ENCODE measurements at regions not wholly inside any gene's neighbourhood (a gene's known extent, or its start where the extent isn't known, plus 50 kb on each side); places are given as distances from the start of the nearest gene placed in this dataset.
"Not testable (repeated sequence)": the region's sequence is repeated elsewhere in the genome, so short reads cannot be mapped to it uniquely, and the experiment has no call there.

DNA sequence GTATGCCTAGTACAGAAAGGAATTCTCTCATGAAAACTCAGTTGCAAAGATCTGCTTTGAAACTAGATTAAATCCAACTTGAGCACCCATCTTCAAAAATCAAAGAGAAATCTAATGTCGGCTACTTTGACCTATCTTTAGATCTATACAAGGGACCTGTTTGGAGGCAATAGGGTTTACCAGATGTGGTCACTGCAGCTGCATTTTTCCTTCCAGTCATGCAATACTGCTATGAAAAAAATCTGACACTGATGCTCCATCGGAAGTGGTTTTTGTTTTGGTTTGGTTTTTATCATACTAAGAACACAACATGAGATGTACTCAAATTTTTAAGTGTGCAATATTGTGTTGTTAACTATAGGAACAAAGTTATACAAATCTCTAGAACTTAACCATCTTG is 169.5 kb downstream of the BCHE start:
- H3K79me2 ChIP-seq (ENCODE audit: low read length) = no peaks in the 10 kb centered on the region
- H3K9me3 ChIP-seq (ENCODE audit: low read length) = no peaks in the 10 kb centered on the region
- no peaks in the 10 kb centered on the region for H3K9me2 ChIP-seq (replicated peaks; ENCODE audit: low read length)
- H3K27me3 ChIP-seq (ENCODE audit: low read length) = no peaks in the 10 kb centered on the region
- CTCF ChIA-PET = no interaction called here
- no peak for ATAC-seq
- TF ChIP-seq EZH2phosphoT487 (IDR thresholded peaks at IDR 0.05; ENCODE audit: borderline replicate concordance, low read length) = no peak
- TF ChIP-seq EZH2 (IDR thresholded peaks at IDR 0.05; ENCODE audit: low read length, unreplicated experiment) = no peak
- no peak for TF ChIP-seq CTCF (conservative IDR thresholded peaks at IDR 0.05; ENCODE audit: low read depth, low read length)
- H4K20me1 ChIP-seq (ENCODE audit: low read length) = no peaks in the 10 kb centered on the region
- H3F3A ChIP-seq (ENCODE audit: low read length, unreplicated experiment) = no peaks in the 10 kb centered on the region
- no peak overlapping the region for H3K4me3 ChIP-seq (ENCODE audit: low read length)
- no peak overlapping the region for H2AFZ ChIP-seq (ENCODE audit: low read length)
- H3K4me1 ChIP-seq (ENCODE audit: insufficient read depth, low read length) = no peaks in the 10 kb centered on the region; the same call in 1 of the 2 replicates
- no peak for DNase-seq
- no peak overlapping the region for H3K27ac ChIP-seq (ENCODE audit: low read length)
- H3K9ac ChIP-seq (ENCODE audit: low read length) = no peak overlapping the region
- no peak overlapping the region for H3K4me2 ChIP-seq (ENCODE audit: low read length)
- intact Hi-C loops (cut with micrococcal nuclease) = no loop called here
- no TSS peak for BruUV-seq (replicated peaks)
- POLR2A ChIA-PET (ENCODE audit: unreplicated experiment) = no interaction called here
- no peaks in the 10 kb centered on the region for H3K36me3 ChIP-seq (ENCODE audit: low read depth, low read length)

DNA sequence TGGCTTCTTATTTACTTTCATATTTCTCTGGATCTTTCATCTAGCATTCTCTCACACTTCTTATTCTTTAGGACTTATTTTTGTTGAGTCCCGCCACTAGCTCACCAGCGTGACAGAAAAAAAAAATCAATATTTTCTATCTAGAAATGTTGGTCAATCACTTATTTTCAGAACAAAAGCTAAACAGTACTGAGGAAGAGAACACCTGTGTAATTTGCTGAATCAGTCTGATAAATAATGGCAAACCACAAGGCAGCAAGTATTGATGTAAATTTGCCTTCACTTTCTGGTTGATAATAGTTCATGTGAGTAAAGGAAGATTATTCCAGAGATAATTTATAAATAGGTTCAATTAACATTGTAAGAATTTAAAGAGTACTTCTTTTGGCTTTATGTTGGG is 179.2 kb downstream of the BCHE start:
- Histone ChIP-seq H3K9me2 (replicated peaks; ENCODE audit: low read length) (no peaks in the 10 kb centered on the region), H2AFZ (ENCODE audit: low read length) (no peak overlapping the region), H3K79me2 (ENCODE audit: low read length) (no peaks in the 10 kb centered on the region), H3K36me3 (ENCODE audit: low read depth, low read length) (no peaks in the 10 kb centered on the region), H3F3A (ENCODE audit: low read length, unreplicated experiment) (no peaks in the 10 kb centered on the region), H3K27me3 (ENCODE audit: low read length) (no peaks in the 10 kb centered on the region), H3K4me2 (ENCODE audit: low read length) (no peak overlapping the region), H3K4me3 (ENCODE audit: low read length) (no peak overlapping the region), H3K4me1 (ENCODE audit: insufficient read depth, low read length) (no peaks in the 10 kb centered on the region), H4K20me1 (ENCODE audit: low read length) (no peaks in the 10 kb centered on the region), H3K9me3 (ENCODE audit: low read length) (no peaks in the 10 kb centered on the region), H3K9ac (ENCODE audit: low read length) (no peak overlapping the region), H3K27ac (ENCODE audit: low read length) (no peak overlapping the region)
- no peak for TF ChIP-seq EZH2phosphoT487 (IDR thresholded peaks at IDR 0.05; ENCODE audit: borderline replicate concordance, low read length)
- TF ChIP-seq EZH2 (IDR thresholded peaks at IDR 0.05; ENCODE audit: low read length, unreplicated experiment) = no peak
- TF ChIP-seq CTCF (conservative IDR thresholded peaks at IDR 0.05; ENCODE audit: low read depth, low read length) = no peak
- DNase-seq = no peak
- POLR2A ChIA-PET (ENCODE audit: unreplicated experiment) = no interaction called here
- intact Hi-C loops (cut with micrococcal nuclease) = no loop called here
- CTCF ChIA-PET = no interaction called here
- no TSS peak for BruUV-seq (replicated peaks)
- ATAC-seq = no peak

DNA sequence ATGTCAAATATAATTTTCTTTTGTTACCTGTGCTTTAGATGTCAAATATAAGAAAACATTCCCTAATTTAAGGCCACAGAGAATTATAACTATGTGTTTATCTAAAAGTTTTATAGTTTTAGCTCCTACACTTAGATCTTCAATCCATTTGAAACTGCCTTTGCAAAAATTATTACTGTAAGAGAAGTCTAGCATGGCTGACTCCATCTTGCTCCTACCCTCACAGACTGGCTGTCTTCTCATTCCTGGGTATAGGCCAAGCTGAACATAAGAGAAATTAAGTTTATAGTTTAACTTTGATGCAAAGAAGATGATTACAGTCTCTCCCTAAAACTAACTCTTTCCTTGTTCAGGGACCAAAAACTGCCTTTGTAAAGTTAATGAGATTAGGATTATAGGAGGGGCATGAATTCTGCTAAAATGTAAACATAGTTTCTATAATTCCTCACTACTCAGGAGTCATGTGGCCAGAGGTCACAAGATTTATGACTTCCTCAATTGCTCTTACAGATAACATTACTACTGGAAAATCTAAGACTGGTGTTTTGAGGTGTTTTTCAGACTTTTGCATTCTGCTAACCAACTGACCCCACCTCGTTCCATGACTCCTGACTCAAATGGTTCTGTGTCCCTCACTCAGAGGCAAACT is 184.0 kb downstream of the BCHE start:
- no peaks in the 10 kb centered on the region for H3K9me2 ChIP-seq (replicated peaks; ENCODE audit: low read length)
- H3K4me3 ChIP-seq (ENCODE audit: low read length) = no peak overlapping the region
- no peak for ATAC-seq
- no peaks in the 10 kb centered on the region for H3K36me3 ChIP-seq (ENCODE audit: low read depth, low read length)
- TF ChIP-seq CTCF (conservative IDR thresholded peaks at IDR 0.05; ENCODE audit: low read depth, low read length) (no peak), EZH2 (IDR thresholded peaks at IDR 0.05; ENCODE audit: low read length, unreplicated experiment) (no peak), EZH2phosphoT487 (IDR thresholded peaks at IDR 0.05; ENCODE audit: borderline replicate concordance, low read length) (no peak)
- no peaks in the 10 kb centered on the region for H3K27me3 ChIP-seq (ENCODE audit: low read length)
- H3K27ac ChIP-seq (ENCODE audit: low read length) = no peak overlapping the region
- H2AFZ ChIP-seq (ENCODE audit: low read length) = no peak overlapping the region
- no peak for DNase-seq
- H4K20me1 ChIP-seq (ENCODE audit: low read length) = no peaks in the 10 kb centered on the region
- CTCF ChIA-PET = no interaction called here
- no peak overlapping the region for H3K4me2 ChIP-seq (ENCODE audit: low read length)
- no peak overlapping the region for H3K9ac ChIP-seq (ENCODE audit: low read length)
- H3F3A ChIP-seq (ENCODE audit: low read length, unreplicated experiment) = no peaks in the 10 kb centered on the region
- H3K79me2 ChIP-seq (ENCODE audit: low read length) = no peaks in the 10 kb centered on the region
- POLR2A ChIA-PET (ENCODE audit: unreplicated experiment) = interaction anchor here (0.6 kb wide), 1 partner anchor 406 kb away, joined by 4 read pairs; no protein-coding TSS in a partner anchor
- no TSS peak for BruUV-seq (replicated peaks)
- intact Hi-C loops (cut with micrococcal nuclease) = no loop called here
- no peaks in the 10 kb centered on the region for H3K9me3 ChIP-seq (ENCODE audit: low read length)
- H3K4me1 ChIP-seq (ENCODE audit: insufficient read depth, low read length) = no peaks in the 10 kb centered on the region

GRCh38 chr3:165649282-165649681 is 187.9 kb downstream of the BCHE start:
- DNase-seq; intact Hi-C loops (cut with micrococcal nuclease); H3K4me1 ChIP-seq (ENCODE audit: insufficient read depth, low read length); H3K4me3 ChIP-seq (ENCODE audit: low read length); H3K27me3 ChIP-seq (ENCODE audit: low read length); CTCF ChIA-PET; H3K79me2 ChIP-seq (ENCODE audit: low read length); H3K9me2 ChIP-seq (replicated peaks; ENCODE audit: low read length); H3K36me3 ChIP-seq (ENCODE audit: low read depth, low read length); H3K9me3 ChIP-seq (ENCODE audit: low read length); H2AFZ ChIP-seq (ENCODE audit: low read length); POLR2A ChIA-PET (ENCODE audit: unreplicated experiment); H3K4me2 ChIP-seq (ENCODE audit: low read length); H3F3A ChIP-seq (ENCODE audit: low read length, unreplicated experiment); H3K9ac ChIP-seq (ENCODE audit: low read length); BruUV-seq (replicated peaks); ATAC-seq; H4K20me1 ChIP-seq (ENCODE audit: low read length); H3K27ac ChIP-seq (ENCODE audit: low read length): not testable (repeated sequence)

Measured in PC-3 (cell line).